Spleen (tissue), 11 donors: ENCODE measurements at regions not wholly inside any gene's neighbourhood (a gene's known extent, or its start where the extent isn't known, plus 50 kb on each side); places are given as distances from the start of the nearest gene placed in this dataset.
"Not testable (repeated sequence)": the region's sequence is repeated elsewhere in the genome, so short reads cannot be mapped to it uniquely, and the experiment has no call there.

Experiments used
- DNase-seq: peaks from one replicate; pipeline ENCODE4 v3.0.0-alpha.2; 2020
- H3K27ac ChIP-seq, 8 donors: fragments of 200-600 bp; sonication (generic) in 7 of 8; 1 replicate in 4 of 8; 2 replicates in 4 of 8; pipeline versions ENCODE4 v1.5.0 to v1.8.0; 2016 to 2021; ENCODE audit warnings: inconsistent platforms in 4 of 8, mild to moderate bottlenecking in 4 of 8, moderate library complexity in 1 of 8
- H3K27me3 ChIP-seq, 7 donors: fragments of 200-600 bp; sonication (generic) in 6 of 7; replicated peaks in 1 of 7; 1 replicate in 4 of 7; 2 replicates in 3 of 7; pipeline versions ENCODE4 v1.5.0 to v1.8.0; 2016 to 2021; ENCODE audit warnings: inconsistent platforms in 3 of 7, mild to moderate bottlenecking in 1 of 7
- H3K36me3 ChIP-seq, 6 donors: fragments of 200-600 bp; sonication (generic) in 5 of 6; 1 replicate in 4 of 6; 2 replicates in 2 of 6; pipeline versions ENCODE4 v1.5.0 to v1.8.0; 2016 to 2021; ENCODE audit warnings: inconsistent platforms in 2 of 6
- H3K4me1 ChIP-seq, 6 donors: fragments of 200-600 bp; sonication (generic) in 5 of 6; 1 replicate in 3 of 6; 2 replicates in 3 of 6; pipeline versions ENCODE4 v1.5.0 to v1.8.0; 2016 to 2021; ENCODE audit warnings: inconsistent platforms in 3 of 6
- H3K4me3 ChIP-seq, 8 donors: fragments of 200-600 bp; sonication (generic) in 7 of 8; 1 replicate in 4 of 8; 2 replicates in 4 of 8; pipeline versions ENCODE4 v1.5.0 to v1.8.0; 2016 to 2021; ENCODE audit warnings: inconsistent platforms in 4 of 8, mild to moderate bottlenecking in 4 of 8, moderate library complexity in 2 of 8
- H3K9me3 ChIP-seq, 8 donors: fragments of 200-600 bp; sonication (generic) in 7 of 8; 1 replicate in 4 of 8; 2 replicates in 4 of 8; pipeline versions ENCODE4 v1.5.0 to v1.8.0; 2016 to 2021; ENCODE audit warnings: inconsistent platforms in 4 of 8
- POLR2A ChIP-seq, 3 donors: fragments of 450-650 bp; IDR thresholded peaks; one replicate each; pipeline ENCODE4 v1.5.1; 2017; ENCODE audit warnings: antibody characterized with exemption in 3 of 3, mild to moderate bottlenecking in 1 of 3
- POLR2AphosphoS5 ChIP-seq, 3 donors: sonication (generic); formaldehyde crosslinking; IDR thresholded peaks; one replicate each; pipeline ENCODE4 v1.5.1; 2017; ENCODE audit warnings: antibody characterized with exemption in 3 of 3
- WGBS, 5 donors: extraction: QIAGEN DNeasy Blood & Tissue Kit in 3 of 5; methylation state at CpG; one replicate each; pipeline versions ENCODE4 v1.1.5 to v1.1.7; 2013 to 2018; 5-methylcytosine and 5-hydroxymethylcytosine counted together
- intact Hi-C: fragments of 100-400 bp; cut with DNase I; formaldehyde crosslinking; loops from one replicate; pipeline ENCODE4 v1.15.0; 2023; ENCODE audit warnings: low total_unique reads
- TF ChIP-seq, protein P1 (sequence below), 11 experiments: fragments of 200-600 bp in 7 of 11; fragments of 450-650 bp in 4 of 11; sonication (generic) in 4 of 11; IDR thresholded peaks in 8 of 11; conservative IDR thresholded peaks in 3 of 11; 1 replicate in 7 of 11; 2 replicates in 4 of 11; pipeline versions ENCODE4 v1.4.0 to v1.8.0; 2016 to 2021; ENCODE audit warnings: antibody characterized with exemption in 11 of 11, inconsistent platforms in 4 of 11, mild to moderate bottlenecking in 1 of 11
- donor health status: healthy with polysubstance abuse.
- donor health status: DM: no; HTN: no; CAD: no; lungs with moderate emphysema.
- donor health status: DM: no; HTN: no; CAD: no.
- donor health status: Bipolar disorder and iron deficiency.
- donor health status: healthy.
- donor health status: DM: no; HTN: no; CAD: no.
- donor health status: DM: yes; HTN: yes; CAD: no.

- no peaks in the 10 kb centered on the region for H3K27me3 ChIP-seq
- no peaks in the 10 kb centered on the region for H3K36me3 ChIP-seq
- H3K4me3 ChIP-seq = no peak overlapping the region
- no peak for DNase-seq
- no peaks in the 10 kb centered on the region for H3K9me3 ChIP-seq
- H3K4me1 ChIP-seq = peaks cover 0 to 8% (median 4%) of the 10 kb centered on the region in 6 donors
- H3K27ac ChIP-seq = no peak overlapping the region
- intact Hi-C loops = no loop called here
- TF ChIP-seq, protein P1, sequence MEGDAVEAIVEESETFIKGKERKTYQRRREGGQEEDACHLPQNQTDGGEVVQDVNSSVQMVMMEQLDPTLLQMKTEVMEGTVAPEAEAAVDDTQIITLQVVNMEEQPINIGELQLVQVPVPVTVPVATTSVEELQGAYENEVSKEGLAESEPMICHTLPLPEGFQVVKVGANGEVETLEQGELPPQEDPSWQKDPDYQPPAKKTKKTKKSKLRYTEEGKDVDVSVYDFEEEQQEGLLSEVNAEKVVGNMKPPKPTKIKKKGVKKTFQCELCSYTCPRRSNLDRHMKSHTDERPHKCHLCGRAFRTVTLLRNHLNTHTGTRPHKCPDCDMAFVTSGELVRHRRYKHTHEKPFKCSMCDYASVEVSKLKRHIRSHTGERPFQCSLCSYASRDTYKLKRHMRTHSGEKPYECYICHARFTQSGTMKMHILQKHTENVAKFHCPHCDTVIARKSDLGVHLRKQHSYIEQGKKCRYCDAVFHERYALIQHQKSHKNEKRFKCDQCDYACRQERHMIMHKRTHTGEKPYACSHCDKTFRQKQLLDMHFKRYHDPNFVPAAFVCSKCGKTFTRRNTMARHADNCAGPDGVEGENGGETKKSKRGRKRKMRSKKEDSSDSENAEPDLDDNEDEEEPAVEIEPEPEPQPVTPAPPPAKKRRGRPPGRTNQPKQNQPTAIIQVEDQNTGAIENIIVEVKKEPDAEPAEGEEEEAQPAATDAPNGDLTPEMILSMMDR (IDR thresholded peaks at IDR 0.05 in 8 of 11, conservative IDR thresholded peaks at IDR 0.05 in 3 of 11) = no peak
- TF ChIP-seq POLR2A (IDR thresholded peaks at IDR 0.05) = no peak
- no peak for TF ChIP-seq POLR2AphosphoS5 (IDR thresholded peaks at IDR 0.05)
Measured at GRCh38 chr13:76823969-76824368, 62.2 kb downstream of the KCTD12 start.

- intact Hi-C loops = no loop called here
- peaks cover 0 to 4% (median 0%) of the 10 kb centered on the region in 6 donors for H3K4me1 ChIP-seq
- 61 to 82% (median 72%) methylated on average over 2 of the region's 2 CpGs for WGBS, 5 donors
- H3K36me3 ChIP-seq = no peaks in the 10 kb centered on the region
- DNase-seq = no peak
- TF ChIP-seq POLR2AphosphoS5 (IDR thresholded peaks at IDR 0.05) (no peak), POLR2A (IDR thresholded peaks at IDR 0.05) (no peak)
- TF ChIP-seq, protein P1 (IDR thresholded peaks at IDR 0.05 in 8 of 11, conservative IDR thresholded peaks at IDR 0.05 in 3 of 11) = peak in 5 of 11 experiments; percentile 19 to 50 (median 34)
- H3K27me3 ChIP-seq = no peaks in the 10 kb centered on the region
- H3K27ac ChIP-seq = peak overlapping the region in 1 of 8 donors; percentile 37
- no peaks in the 10 kb centered on the region for H3K9me3 ChIP-seq
- H3K4me3 ChIP-seq = no peak overlapping the region
Measured at GRCh38 chr13:76822698-76823267, 63.4 kb downstream of the KCTD12 start.

GRCh38 chr13:76821222-76821621 is 65.0 kb downstream of the KCTD12 start:
- H3K36me3 ChIP-seq, H3K4me3 ChIP-seq, H3K4me1 ChIP-seq, DNase-seq, H3K27me3 ChIP-seq, intact Hi-C loops, H3K9me3 ChIP-seq: not testable (repeated sequence)
- H3K27ac ChIP-seq = peak overlapping the region in 1 of 8 donors; percentile 32
- 46 to 88% (median 68%) methylated on average over 1 of the region's 1 CpG for WGBS, 5 donors

- H3K27me3 ChIP-seq = peaks cover 0 to 14% (median 0%) of the 10 kb centered on the region in 7 donors
- intact Hi-C loops = no loop called here
- no peaks in the 10 kb centered on the region for H3K9me3 ChIP-seq
- H3K4me3 ChIP-seq = no peak overlapping the region
- WGBS, 5 donors = 95 to 99% (median 96%) methylated on average over 4 of the region's 4 CpGs
- DNase-seq = no peak
- no peak for TF ChIP-seq POLR2AphosphoS5 (IDR thresholded peaks at IDR 0.05)
- TF ChIP-seq, protein P1 (IDR thresholded peaks at IDR 0.05 in 8 of 11, conservative IDR thresholded peaks at IDR 0.05 in 3 of 11) = no peak
- no peak for TF ChIP-seq POLR2A (IDR thresholded peaks at IDR 0.05)
- H3K36me3 ChIP-seq = no peaks in the 10 kb centered on the region
- H3K4me1 ChIP-seq = peaks cover 0 to 4% (median 0%) of the 10 kb centered on the region in 6 donors
- H3K27ac ChIP-seq = peak overlapping the region in 1 of 8 donors; percentile 32
Measured at GRCh38 chr13:76820759-76821158, 65.4 kb downstream of the KCTD12 start.
